ENCODE measurements at regions not wholly inside any gene's neighbourhood (a gene's known extent, or its start where the extent isn't known, plus 50 kb on each side); places are given as distances from the start of the nearest gene placed in this dataset.

GRCh38 chr5:122561209-122561608, 213.7 kb upstream of the SNX2 start:
- TF ChIP-seq CTCF (IDR thresholded peaks at IDR 0.05; ENCODE audit: low read length) (no peak), EZH2phosphoT487 (IDR thresholded peaks at IDR 0.05; ENCODE audit: low read length) (no peak), EZH2 (optimal IDR thresholded peaks at IDR 0.05; ENCODE audit: low read depth, low read length) (no peak)
- DNase-seq: no peak
- Histone ChIP-seq H3F3A (ENCODE audit: insufficient read depth, low read length) (no peaks in the 10 kb centered on the region), H3K27ac (ENCODE audit: low read length) (no peak overlapping the region), H3K79me2 (ENCODE audit: low read length) (no peaks in the 10 kb centered on the region), H3K27me3 (replicated peaks; ENCODE audit: insufficient read depth, low read length) (no peaks in the 10 kb centered on the region), H3K9me3 (replicated peaks; ENCODE audit: insufficient read depth, low read length) (no peaks in the 10 kb centered on the region), H3K9me2 (replicated peaks; ENCODE audit: insufficient read depth, low read length) (no peaks in the 10 kb centered on the region), H4K20me1 (ENCODE audit: insufficient read depth, low read length) (no peaks in the 10 kb centered on the region), H3K4me1 (ENCODE audit: low read length) (no peaks in the 10 kb centered on the region), H2AFZ (ENCODE audit: low read length) (no peak overlapping the region), H3K4me2 (ENCODE audit: low read depth, low read length) (no peak overlapping the region), H3K36me3 (replicated peaks; ENCODE audit: insufficient read depth, low read length) (no peaks in the 10 kb centered on the region), H3K9ac (ENCODE audit: low read length) (no peak overlapping the region), H3K4me3 (ENCODE audit: low read length) (no peak overlapping the region)

DNA sequence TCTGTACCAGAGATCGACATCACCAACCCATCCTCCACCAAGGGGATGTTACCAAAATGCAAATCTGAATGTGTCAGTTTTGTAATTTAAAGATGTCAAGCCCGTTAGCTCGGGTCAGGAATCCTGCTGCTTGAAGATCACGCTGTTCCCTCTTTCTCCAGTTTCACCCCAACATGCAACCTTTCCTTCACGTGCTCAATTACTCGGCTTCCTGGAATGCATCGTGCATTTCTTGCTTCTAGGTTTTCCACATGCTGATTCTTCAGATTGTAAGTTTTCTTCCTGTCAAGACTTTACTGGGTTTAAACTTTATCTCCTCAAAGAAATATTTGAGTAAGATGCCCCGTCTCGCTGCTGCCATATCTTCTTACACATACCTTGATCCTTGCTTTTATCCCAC, 209.5 kb upstream of the SNX2 start:
- Histone ChIP-seq H3K4me1 (ENCODE audit: low read length) (no peaks in the 10 kb centered on the region), H3K9ac (ENCODE audit: low read length) (no peak overlapping the region), H3F3A (ENCODE audit: insufficient read depth, low read length) (no peaks in the 10 kb centered on the region), H3K36me3 (replicated peaks; ENCODE audit: insufficient read depth, low read length) (no peaks in the 10 kb centered on the region), H3K27ac (ENCODE audit: low read length) (no peak overlapping the region), H3K79me2 (ENCODE audit: low read length) (no peaks in the 10 kb centered on the region), H3K4me2 (ENCODE audit: low read depth, low read length) (no peak overlapping the region), H4K20me1 (ENCODE audit: insufficient read depth, low read length) (no peaks in the 10 kb centered on the region), H2AFZ (ENCODE audit: low read length) (no peak overlapping the region), H3K4me3 (ENCODE audit: low read length) (no peak overlapping the region), H3K9me3 (replicated peaks; ENCODE audit: insufficient read depth, low read length) (no peaks in the 10 kb centered on the region), H3K27me3 (replicated peaks; ENCODE audit: insufficient read depth, low read length) (no peaks in the 10 kb centered on the region), H3K9me2 (replicated peaks; ENCODE audit: insufficient read depth, low read length) (no peaks in the 10 kb centered on the region)
- no peak for TF ChIP-seq EZH2 (optimal IDR thresholded peaks at IDR 0.05; ENCODE audit: low read depth, low read length)
- no peak for TF ChIP-seq EZH2phosphoT487 (IDR thresholded peaks at IDR 0.05; ENCODE audit: low read length)
- no peak for TF ChIP-seq CTCF (IDR thresholded peaks at IDR 0.05; ENCODE audit: low read length)
- no peak for DNase-seq

DNA sequence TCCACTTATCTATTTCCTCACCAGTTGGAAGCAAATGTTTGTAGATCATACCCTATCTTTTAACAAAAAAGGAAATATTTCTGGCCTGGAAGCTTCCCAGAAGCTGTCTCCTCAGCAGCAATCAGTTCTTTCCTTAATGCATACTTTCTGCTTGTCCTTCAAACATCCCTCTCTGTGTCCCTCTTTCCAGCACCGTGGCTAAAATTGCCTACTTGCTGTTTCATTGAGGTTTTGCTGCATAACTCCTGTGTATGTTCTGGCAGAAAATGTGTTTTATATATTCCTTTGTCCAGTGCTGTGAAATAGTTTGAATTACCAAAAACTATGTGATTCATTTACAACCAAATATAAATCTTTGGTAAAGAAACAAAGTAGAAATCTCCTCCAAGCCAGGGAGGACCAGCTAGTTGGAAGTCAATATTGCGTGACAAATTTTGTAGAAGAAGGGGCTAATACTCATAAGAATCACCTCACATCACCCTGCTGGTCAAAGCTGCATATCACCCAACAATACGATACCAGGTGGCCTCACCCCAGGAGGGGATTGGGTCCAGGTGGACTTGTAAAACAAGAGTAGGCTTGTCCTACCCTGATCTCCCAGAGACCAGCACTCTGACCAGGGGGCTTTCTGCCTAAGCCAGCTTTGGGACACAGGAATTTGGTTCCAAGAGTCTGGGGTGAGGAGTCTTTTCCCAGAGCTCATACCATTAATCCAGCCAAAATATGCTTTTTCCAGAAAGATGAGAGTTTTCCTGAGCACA, 198.4 kb upstream of the SNX2 start:
- no peak overlapping the region for H3K4me3 ChIP-seq (ENCODE audit: low read length)
- H3K27me3 ChIP-seq (replicated peaks; ENCODE audit: insufficient read depth, low read length): no peaks in the 10 kb centered on the region
- no peak overlapping the region for H3K9ac ChIP-seq (ENCODE audit: low read length)
- TF ChIP-seq EZH2 (optimal IDR thresholded peaks at IDR 0.05; ENCODE audit: low read depth, low read length): no peak
- TF ChIP-seq CTCF (IDR thresholded peaks at IDR 0.05; ENCODE audit: low read length): no peak
- no peak for TF ChIP-seq EZH2phosphoT487 (IDR thresholded peaks at IDR 0.05; ENCODE audit: low read length)
- no peak for DNase-seq
- no peaks in the 10 kb centered on the region for H3K9me3 ChIP-seq (replicated peaks; ENCODE audit: insufficient read depth, low read length)
- H3K9me2 ChIP-seq (replicated peaks; ENCODE audit: insufficient read depth, low read length): no peaks in the 10 kb centered on the region
- no peaks in the 10 kb centered on the region for H4K20me1 ChIP-seq (ENCODE audit: insufficient read depth, low read length)
- no peaks in the 10 kb centered on the region for H3K4me1 ChIP-seq (ENCODE audit: low read length)
- H3K36me3 ChIP-seq (replicated peaks; ENCODE audit: insufficient read depth, low read length): no peaks in the 10 kb centered on the region
- H3F3A ChIP-seq (ENCODE audit: insufficient read depth, low read length): no peaks in the 10 kb centered on the region
- H2AFZ ChIP-seq (ENCODE audit: low read length): no peak overlapping the region
- H3K27ac ChIP-seq (ENCODE audit: low read length): no peak overlapping the region
- no peaks in the 10 kb centered on the region for H3K79me2 ChIP-seq (ENCODE audit: low read length)
- no peak overlapping the region for H3K4me2 ChIP-seq (ENCODE audit: low read depth, low read length)

Data from MM.1S (cell line).